Stomach (tissue), 4 donors: ENCODE measurements at regions not wholly inside any gene's neighbourhood (a gene's known extent, or its start where the extent isn't known, plus 50 kb on each side); places are given as distances from the start of the nearest gene placed in this dataset.

Source experiments
- POLR2A ChIP-seq, 4 donors: fragments of 450-650 bp; IDR thresholded peaks; one replicate each; pipeline ENCODE4 v1.6.1; 2016; ENCODE audit warnings: antibody characterized with exemption in 4 of 4, control low read depth in 2 of 4, mild to moderate bottlenecking in 1 of 4, moderate library complexity in 1 of 4
- POLR2AphosphoS5 ChIP-seq, 3 donors: sonication (generic); formaldehyde crosslinking; IDR thresholded peaks; one replicate each; pipeline ENCODE4 v1.6.1; 2016; ENCODE audit warnings: antibody characterized with exemption in 3 of 3

DNA sequence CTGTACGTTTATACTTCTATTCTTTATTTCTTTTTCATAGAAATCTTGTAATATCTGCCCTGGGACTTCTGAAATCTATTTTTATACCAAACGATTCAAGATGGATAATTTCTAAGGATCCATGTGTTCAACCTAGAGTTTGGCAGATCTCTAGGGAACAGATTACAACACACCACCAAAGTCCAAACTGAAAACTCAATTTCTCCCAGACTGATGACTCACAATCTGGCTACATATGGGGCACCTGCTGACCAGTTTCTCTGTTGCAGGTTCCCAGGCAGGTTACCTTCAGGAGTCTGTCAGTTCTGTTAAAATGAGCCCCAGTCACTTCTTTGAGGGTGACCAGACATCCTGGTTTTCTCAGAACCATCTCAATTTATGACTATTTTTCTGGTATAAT lies 439.4 kb downstream of the GPATCH2 start:
- no peak for TF ChIP-seq POLR2AphosphoS5 (IDR thresholded peaks at IDR 0.05)
- TF ChIP-seq POLR2A (IDR thresholded peaks at IDR 0.05), result no peak
